Neural progenitor cell (in vitro differentiated cells): ENCODE measurements at regions not wholly inside any gene's neighbourhood (a gene's known extent, or its start where the extent isn't known, plus 50 kb on each side); places are given as distances from the start of the nearest gene placed in this dataset.

Experiments used
- CTCF ChIP-seq: fragments of 200-600 bp; sonication (generic); IDR thresholded peaks from 2 replicates; pipeline ENCODE4 v1.5.1; 2017; ENCODE audit warnings: antibody characterized with exemption, mild to moderate bottlenecking
- EZH2 ChIP-seq: fragments of 200-600 bp; sonication (generic); IDR thresholded peaks from 2 replicates; pipeline ENCODE4 v1.6.1; 2017; ENCODE audit warnings: antibody characterized with exemption, mild to moderate bottlenecking, moderate library complexity
- EZH2phosphoT487 ChIP-seq: fragments of 200-600 bp; sonication (generic); IDR thresholded peaks from 2 replicates; pipeline ENCODE4 v1.6.1; 2017; ENCODE audit warnings: antibody characterized with exemption

GRCh38 chr4:28479666-28480065 is 1619.0 kb downstream of the STIM2 start:
- no peak for TF ChIP-seq CTCF
- TF ChIP-seq EZH2phosphoT487, result no peak
- TF ChIP-seq EZH2, result no peak
